ENCODE measurements at regions not wholly inside any gene's neighbourhood (a gene's known extent, or its start where the extent isn't known, plus 50 kb on each side); places are given as distances from the start of the nearest gene placed in this dataset.
"Not testable (repeated sequence)": the region's sequence is repeated elsewhere in the genome, so short reads cannot be mapped to it uniquely, and the experiment has no call there.

DNA sequence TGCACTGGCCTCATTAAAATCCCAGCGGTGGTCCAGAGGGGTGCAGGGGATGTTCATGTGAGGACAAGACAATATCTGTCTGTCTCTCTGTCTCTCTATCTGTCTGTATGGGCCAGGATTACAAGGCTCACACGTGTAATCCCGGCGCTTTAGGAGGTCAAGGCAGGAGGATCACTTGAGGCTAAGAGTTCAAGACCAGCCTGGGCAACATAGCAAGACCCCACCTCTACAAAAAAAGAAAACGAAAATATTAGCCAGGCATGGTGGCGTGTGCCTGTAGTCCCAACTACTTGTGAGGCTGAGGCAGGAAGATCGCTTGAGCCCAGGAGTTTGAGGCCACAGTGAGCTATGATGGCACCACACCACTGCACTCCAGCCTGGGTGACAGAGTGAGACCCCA lies 117.1 kb downstream of the PHETA1 start:
- DNase-seq (no peak), ATAC-seq (no peak)
- intact Hi-C loops (cut with DNase I), result no loop called here

DNA sequence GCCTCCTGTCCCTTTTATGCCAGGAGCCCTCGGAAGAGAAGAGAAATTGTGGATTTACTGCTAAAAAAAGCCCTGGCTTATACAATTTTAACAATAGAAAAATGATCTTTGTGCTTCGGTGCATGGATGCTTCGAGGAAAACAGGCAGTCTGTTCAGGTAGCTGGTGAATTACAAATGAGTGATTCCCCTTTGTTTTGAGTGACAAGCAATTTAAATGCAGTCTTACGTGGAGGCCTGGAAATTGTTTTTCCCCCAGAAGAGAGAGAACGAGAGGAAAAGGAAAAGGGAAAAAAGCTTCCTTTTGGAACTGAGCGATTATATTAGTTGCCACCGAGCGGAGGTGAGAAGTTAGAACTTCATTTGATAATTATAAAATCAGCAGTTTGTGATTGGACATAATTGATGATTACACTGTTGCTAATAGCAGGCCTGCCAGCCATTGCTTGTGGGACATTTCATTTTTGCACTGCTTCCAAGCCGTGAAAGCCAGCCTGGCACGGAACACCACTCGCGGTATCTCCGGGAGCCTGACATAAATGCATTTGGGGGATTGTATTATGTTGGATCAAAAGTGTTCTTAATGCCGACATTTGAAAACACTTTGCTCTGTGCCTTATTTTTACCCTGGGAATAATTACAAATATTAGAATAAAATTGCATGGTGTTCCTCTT lies 117.7 kb downstream of the PHETA1 start:
- intact Hi-C loops (cut with DNase I), result no loop called here
- DNase-seq (no peak), ATAC-seq (no peak)

DNA sequence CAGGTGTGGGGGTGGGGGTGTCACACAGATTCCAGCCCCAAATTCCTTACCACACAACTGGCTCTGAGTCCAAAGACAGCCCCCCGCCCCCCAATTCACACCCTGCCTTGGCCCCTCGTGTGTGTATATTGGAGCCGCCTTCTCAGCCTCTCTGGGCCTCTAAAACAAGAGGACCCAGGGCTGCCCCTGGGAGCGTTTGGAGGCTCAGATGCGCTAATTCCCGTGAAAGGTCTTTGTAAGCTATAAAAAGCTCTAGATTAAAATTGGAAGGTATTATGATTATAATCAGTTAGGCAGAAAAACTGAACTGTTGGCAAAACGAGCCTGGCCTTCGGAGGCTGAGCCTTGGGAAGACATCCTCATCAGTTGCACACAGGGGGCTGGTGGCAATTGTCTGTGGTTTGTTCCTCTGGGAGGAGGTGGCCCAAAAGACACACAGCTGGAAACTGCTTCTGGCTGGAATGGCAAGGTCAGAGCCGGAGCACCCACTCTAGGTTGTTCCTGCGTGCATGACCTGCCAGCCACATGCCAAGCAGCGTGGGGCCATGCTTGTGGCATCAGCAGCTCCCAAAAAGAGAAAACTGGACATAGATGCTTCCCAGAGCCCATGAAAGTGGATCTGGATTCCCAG lies 118.5 kb downstream of the PHETA1 start:
- DNase-seq (no peak), ATAC-seq (no peak)
- intact Hi-C loops (cut with DNase I), result no loop called here

DNA sequence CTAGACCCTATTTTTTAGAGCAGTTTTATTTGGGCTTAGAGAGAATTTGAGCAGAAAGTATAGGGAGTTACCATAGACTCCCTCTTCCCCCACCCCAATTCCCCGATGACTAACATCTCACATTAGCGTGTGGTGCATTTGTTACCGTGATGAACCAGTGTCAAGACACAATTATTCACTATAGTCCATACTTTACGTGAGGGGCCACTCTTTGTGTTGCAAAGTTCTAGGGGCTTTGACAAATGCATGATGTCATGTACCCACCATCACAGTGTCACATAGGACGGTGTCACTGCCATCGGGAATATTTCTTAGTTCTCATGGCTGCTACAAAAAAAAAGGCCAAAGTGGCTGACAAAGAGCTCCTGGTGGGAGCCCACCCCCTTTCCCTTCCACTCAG lies 119.1 kb downstream of the PHETA1 start:
- ATAC-seq, result no peak
- no peak for DNase-seq

DNA sequence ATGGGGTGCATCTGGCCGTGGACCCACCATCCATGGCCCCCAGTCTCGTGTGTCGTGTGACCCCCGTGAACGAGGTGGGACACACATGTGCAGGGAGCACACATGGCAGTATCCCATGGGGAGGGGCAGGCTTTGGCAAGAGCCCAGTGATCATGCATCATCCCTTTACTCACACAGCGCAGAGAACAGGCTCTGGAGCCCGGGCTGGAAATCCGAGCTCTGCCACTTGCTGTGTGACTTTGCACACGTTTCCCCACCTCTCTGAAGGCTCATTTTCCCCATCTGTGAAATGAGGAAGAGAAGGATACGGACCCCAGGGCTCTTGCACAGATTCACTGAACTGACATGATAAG lies 119.9 kb downstream of the PHETA1 start:
- DNase-seq (no peak), ATAC-seq (no peak)
- intact Hi-C loops (cut with DNase I), result no loop called here

More for the DNA sequence above, 119.1 kb downstream of the PHETA1 start:
- intact Hi-C loops (cut with DNase I), result no loop called here

DNA sequence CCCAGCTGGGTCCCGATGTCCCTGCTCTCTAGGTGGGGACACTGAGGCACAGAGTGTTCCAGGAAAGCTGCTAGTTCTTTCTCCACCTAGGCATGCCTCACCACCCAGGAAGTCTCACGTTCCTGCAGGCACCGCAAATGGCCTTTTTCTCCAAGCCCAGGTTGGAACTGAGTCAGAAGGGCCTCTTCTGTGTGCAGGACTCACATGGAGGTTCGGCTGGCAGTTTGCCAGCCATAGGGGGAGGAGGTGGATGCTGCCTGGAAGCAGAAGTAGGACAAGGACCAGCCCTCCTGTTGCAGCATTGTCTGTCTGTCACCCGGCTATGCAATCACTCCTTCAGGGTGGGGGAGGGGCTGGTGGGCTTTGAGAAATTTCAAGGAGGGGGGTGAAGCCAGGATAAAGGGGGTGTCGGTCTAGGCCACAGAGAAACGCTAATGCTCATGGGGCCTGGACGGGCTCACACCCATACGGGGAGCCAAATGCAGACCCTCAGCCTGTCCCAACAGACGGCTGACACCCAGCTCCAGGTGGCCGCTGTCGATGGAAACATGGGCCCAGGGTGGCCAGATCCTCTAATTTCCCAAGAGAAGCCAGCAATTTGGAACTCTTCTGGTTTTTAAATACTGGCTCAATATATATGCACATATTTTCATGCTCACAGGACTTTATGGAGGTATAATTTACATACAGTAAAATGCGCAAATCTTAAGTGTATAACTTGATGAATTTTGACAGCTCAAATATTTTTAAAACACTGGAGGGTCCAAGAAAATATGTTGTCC lies 120.5 kb downstream of the PHETA1 start:
- DNase-seq (no peak), ATAC-seq (no peak)
- intact Hi-C loops (cut with DNase I), result no loop called here

DNA sequence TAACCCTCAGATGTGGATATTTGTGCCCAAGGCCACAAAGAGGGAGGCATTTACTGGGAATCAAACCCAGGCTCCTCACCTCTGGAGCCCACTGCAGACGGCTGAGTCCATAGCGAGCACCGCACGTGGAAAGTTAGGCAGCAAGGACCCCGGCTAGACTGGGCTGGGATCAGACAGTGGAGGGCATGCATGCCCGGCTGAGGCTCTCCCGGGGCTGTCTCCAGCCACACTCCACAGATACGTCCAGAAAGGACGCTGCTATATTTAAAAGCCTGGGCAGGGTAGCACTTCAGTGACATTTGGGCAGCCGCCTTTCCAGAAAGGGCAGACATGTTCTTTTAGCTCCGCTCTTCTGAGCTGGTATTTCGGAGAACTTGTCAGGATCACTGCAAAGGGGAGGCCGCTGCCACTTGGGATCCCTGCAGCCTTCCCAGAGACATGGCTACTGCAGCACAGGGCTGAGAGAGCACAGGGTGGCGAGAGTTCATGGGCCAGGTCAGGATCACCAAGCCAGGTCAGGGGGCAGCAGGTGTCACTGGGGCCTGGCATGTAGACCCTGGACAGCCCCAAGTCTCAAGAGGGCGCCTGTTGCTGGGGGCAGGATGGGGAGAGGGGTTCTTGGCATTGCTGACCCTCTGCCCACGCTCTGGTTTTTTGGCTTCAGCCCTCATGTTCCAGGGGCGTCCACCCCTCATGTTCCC lies 121.7 kb downstream of the PHETA1 start:
- DNase-seq (no peak), ATAC-seq (no peak)
- intact Hi-C loops (cut with DNase I), result no loop called here

DNA sequence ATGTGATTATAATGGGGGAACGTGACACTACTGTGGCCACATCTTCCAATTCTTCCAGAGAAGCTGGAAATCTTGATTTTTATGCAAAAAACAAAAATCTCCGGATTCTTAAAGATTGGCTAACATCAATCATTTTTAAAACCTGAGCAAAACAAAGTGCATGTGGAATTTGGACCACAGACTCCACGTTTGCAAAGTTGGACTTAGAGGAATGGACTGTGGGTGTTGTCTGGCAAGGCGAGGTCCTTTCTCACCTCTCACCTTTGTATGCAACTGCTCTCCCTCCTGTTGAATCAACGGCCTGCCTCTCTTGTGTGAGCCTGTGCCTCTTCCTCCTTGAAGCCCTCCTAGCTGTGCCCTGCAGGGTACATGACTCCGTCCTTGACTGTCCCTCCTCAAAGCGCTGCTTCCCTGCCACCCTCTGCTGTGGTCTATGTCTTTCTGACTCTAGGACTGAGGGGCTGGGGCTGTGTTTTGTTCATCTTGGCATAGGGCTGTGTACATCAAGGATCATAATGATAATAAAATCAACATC lies 122.4 kb downstream of the PHETA1 start:
- ATAC-seq, result no peak
- no peak for DNase-seq
- intact Hi-C loops (cut with DNase I), result no loop called here

DNA sequence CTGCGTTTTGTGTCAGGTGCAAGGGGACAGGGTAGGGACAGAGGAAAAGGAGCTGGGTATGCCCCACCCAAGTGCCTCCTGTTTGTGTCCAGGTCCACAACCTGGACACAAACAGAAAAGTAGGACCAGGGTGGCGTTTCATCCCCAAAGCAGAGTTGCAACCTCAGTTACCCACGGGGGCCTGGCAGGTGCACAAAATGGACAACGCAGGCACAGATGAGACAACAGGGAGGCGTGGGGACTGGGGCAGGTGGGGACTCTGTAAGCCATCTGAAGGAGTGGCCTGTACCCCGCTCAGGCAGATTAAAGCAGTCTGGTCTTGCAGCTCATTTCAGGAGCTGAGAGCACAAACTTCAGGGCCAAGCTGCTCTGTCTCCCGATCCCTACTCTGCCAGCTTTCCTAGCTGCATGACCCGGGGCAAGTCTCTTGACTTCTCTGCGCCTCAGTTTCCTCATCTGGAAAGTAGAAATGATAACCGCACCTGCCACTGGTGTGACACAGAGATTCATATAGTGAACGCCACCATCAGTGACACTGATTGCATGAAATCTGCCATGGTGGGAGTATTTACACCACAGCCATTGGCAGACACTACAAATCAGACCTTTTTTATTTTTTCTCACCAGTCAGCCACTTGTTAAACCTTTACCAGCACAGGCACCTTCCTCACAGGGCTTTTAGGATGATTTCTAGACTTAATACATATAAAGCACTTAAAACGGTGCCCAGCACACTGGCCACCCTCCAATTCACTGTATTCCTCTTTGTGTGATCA lies 123.0 kb downstream of the PHETA1 start:
- ATAC-seq (no peak), DNase-seq (no peak)
- intact Hi-C loops (cut with DNase I), result no loop called here

DNA sequence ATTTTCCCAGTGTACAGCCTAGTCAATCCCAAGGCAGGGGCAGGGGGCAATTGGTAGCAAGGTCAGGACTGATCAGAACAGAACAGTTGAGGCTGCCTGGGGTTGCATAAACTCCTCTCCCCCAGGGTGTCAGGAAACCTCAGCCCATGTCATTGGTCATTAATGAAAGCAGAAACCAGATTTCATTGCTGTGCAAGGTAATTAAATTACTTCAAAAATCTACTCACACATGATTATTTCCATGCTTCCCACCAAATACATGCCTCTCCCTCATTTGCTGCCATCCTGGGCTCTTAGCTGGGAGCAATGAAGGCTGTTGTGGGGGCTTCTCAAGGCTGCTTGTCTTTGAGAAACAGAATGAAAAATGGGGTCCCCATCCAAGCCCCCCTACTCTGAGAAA lies 124.2 kb downstream of the PHETA1 start:
- ATAC-seq, result no peak
- no peak for DNase-seq
- intact Hi-C loops (cut with DNase I), result no loop called here

DNA sequence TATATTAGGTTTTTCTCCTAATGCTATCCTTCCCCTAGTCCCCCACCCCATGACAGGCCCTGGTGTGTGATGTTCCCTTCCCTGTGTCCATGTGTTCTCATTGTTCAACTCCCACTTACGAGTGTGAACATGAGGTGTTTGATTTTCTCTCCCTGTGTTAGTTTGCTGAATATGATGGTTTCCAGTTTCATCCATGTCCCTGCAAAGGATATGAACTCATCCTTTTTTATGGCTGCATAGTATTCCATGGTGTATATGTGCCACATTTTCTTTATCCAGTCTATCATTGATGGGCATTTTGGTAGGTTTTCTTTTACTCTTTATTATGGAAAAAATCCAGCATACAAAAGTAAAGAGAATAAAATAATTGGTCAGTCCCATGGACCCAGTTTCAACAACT lies 126.1 kb downstream of the PHETA1 start:
- intact Hi-C loops (cut with DNase I); DNase-seq; ATAC-seq: not testable (repeated sequence)

DNA sequence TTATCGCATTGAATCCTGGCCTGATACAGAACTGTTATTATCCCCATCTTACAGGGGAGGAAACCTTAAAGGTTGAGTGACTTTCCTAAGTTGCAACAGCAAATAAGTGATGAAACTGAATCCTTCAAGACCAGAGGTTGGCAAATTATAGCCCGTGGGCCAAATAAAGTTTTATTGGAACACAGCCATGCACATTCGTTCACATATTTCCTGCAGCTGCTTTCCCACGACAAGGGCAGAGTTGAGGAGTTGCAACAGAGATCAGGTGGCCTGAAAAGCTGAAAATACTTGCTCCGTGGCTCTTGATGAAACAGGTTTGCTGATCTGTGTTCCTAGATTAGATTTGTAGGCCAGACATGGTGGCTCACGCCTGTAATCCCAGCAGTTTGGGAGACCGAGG lies 126.7 kb downstream of the PHETA1 start:
- DNase-seq (no peak), ATAC-seq (no peak)
- intact Hi-C loops (cut with DNase I), result no loop called here

DNA sequence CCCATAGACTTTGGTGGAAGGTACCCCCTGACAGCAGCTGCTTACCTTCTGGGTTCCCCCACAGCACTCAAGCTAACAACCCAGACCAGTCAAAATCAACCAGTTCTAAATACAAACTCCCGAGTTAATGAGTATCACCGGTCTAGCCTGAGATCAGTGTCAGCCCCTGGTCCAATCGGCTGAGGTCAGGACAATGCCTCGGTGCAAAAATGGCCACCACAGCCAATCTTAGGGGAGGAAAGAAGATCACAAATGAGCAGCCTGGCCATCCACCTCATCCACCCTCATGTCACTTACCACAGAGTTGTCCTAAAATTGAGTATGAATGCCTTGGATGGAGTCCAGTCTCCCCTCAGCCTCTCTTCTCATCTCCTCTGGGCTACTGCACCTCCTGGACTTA lies 128.5 kb downstream of the PHETA1 start:
- intact Hi-C loops (cut with DNase I), result no loop called here
- DNase-seq (no peak), ATAC-seq (no peak)

DNA sequence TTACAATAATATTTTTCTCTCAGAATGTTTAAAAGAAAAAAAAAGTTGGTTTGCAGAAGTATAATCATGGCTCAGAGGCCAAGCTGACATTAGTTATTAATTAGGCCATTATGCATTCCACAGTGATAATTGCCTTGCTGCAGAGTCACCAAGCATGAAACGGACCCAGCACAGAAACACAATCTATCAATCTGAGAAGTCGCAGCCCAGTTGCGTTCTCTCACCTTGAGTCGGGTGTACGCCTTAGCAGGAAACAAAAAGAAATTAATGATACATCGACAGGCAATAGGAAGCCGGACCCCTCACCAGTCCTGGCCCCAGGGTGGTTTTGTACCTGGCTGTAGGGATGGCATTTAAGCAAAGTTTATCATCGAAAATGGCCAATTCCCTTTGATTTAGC lies 129.7 kb downstream of the PHETA1 start:
- intact Hi-C loops (cut with DNase I), result no loop called here
- DNase-seq (no peak), ATAC-seq (no peak)

DNA sequence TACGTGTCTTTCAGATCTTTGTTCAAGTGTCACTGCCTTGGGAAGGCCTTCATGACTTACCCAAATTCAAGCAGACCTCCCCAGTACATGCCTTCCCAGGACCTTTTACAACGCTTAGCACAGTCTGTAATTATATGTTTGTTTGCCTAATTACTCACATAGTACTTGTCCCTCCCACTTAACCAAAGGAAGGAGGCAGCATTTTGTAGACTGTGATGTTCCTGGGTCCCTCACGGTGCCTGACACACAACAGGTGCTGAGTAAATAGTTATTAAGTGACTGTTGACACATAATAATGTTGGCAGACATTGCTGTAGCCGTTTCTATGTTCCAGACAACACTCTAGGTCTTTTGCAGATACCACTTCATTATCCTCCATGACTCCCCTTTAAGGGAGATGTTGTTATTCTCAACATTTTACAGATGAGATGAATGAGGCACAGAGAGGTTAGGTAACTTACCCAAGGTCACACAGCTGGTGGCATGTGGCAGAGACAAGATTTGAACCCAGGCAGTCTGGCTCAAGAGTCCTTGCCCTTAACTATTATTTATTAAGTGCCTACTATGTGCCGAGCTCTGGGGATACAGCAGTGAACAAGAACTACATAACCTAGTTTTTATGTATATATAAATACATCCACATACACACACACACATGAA lies 130.7 kb downstream of the PHETA1 start:
- ATAC-seq (no peak), DNase-seq (no peak)
- intact Hi-C loops (cut with DNase I), result no loop called here

DNA sequence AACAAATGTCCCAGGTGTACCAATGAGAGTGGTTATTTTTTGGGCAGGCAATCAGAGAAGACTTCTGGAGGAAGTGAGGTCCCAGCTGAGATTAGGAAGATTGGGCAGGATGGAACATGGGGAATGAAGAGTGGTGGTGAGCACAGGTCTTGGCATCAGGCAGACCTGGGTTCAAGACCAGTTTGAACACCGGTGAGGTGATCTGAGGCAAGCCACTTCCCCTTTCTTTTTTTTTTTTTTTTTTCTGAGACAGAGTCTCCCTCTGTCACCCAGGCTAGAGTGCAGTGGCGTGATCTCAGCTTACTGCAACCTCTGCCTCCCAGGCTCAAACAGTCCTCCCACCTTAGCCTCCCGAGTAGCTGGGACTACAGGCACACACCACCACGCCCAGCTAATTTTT lies 134.4 kb downstream of the PHETA1 start:
- intact Hi-C loops (cut with DNase I); DNase-seq; ATAC-seq: not testable (repeated sequence)

DNA sequence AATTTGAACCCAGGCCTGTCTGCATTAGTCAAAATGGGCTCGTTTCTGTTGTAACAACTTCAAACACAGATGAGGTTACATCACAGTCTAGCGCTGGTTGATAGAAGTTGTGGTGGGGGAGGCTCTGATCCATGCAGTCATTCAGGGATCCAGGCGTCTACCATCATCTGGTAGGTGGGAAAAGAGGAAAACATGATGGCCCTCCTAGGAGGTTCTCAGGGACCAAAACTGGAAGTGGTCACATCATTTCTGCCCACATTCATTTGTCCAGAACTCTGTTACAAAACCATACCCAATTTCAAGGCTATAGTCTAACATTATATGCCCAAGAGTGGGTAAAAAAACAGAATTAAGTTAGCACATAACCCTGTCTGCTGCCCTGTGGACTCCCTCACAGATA lies 135.1 kb downstream of the PHETA1 start:
- ATAC-seq, result no peak
- DNase-seq, result no peak
- intact Hi-C loops (cut with DNase I), result no loop called here

DNA sequence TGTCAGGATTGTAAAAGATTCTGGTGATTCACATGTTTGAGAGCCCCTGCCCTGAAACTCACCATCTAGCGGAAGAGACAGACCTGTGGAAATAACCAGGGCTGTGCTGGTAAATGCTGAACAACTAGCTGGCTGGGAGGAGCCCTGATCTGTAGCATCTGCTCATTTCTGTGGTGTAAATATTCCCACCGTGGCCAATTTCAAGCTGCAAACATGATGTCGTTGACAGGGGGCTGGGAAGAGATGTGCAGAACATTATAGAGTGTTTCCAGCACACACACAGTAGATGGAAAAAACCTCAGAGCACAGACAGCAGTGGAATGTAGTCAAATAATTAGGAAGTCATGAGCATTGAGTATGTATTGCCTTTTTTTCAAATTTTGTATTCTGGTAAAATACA lies 138.2 kb downstream of the PHETA1 start:
- no peak for DNase-seq
- intact Hi-C loops (cut with DNase I), result no loop called here
- no peak for ATAC-seq

Data from left cardiac atrium (tissue), 4 donors.